HG03066 (cell line): ENCODE measurements at regions not wholly inside any gene's neighbourhood (a gene's known extent, or its start where the extent isn't known, plus 50 kb on each side); places are given as distances from the start of the nearest gene placed in this dataset.

Experiments used
- ATAC-seq: cut with Tn5 transposase; IDR thresholded peaks from one replicate; pipeline ENCODE4 v1.9.1; 2021; ENCODE audit warnings: low read depth; ENCODE audit not compliant: unreplicated experiment

DNA sequence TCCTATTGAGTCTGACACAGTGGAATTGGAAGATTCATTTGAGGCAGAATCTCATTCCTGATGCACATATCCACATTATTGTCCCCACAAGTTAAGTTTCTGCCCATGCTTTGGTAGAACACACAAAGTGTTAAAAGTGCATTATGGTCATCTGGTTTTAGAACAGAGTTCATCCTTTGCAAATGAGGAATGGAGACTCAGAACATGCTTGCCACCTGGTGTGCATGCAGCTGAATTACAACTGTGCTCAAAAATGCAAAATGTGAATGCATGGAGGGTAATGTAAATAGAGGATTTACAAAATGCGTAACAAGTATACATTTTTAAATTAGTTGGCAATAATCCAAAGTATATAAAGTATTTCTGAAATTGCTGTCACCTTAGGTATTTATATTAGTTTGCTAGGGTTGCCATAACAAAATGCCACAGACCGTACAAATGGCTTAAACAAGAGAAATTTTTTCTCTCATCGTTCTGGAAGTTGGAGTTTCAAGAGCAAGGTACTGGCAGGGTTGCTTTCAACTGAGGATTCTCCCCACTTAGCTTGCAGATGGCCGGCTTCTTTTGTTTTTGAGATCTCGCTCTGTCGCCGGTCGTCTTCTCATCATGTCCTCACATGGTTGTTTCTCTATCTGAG, 671.1 kb downstream of the TAF11L14 start:
- ATAC-seq, result no peak

DNA sequence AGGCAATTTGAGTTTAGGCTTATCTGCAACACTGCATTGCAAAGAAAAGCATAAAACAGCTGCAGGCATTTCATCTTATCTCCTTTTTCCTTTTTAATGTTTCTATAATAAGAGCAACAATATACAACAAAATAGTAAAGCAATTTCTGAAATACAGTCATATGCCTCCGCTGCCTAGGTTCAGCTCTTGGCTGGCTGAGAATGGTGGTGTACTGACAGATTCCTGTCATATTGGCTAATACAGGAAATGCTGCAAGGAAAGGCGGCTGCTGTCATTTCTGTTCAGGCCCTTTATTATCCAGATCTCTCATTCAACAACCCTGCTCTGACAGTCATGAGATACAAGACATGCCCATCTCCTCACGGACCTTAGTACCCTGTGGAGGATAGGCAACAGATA, 677.0 kb downstream of the TAF11L14 start:
- ATAC-seq, result no peak

DNA sequence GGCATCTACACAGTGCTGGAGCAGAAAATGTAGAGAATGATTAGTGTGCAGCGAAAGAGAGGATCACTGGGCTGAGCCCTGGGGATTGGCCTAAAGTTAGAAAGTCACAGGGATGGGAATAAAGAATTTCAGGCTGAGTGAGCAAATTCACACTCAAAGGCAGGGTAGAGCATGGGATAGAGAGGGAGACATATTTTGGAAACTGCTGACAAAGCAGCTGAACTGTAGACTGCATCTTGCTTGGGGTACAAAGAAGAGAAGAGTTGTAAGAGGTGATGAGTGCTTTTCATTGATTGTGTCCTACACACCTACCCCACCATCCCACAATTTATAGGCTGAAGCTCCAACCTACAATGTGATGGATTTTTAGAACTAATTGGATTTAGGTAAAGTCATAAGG, 677.8 kb downstream of the TAF11L14 start:
- ATAC-seq, result no peak

DNA sequence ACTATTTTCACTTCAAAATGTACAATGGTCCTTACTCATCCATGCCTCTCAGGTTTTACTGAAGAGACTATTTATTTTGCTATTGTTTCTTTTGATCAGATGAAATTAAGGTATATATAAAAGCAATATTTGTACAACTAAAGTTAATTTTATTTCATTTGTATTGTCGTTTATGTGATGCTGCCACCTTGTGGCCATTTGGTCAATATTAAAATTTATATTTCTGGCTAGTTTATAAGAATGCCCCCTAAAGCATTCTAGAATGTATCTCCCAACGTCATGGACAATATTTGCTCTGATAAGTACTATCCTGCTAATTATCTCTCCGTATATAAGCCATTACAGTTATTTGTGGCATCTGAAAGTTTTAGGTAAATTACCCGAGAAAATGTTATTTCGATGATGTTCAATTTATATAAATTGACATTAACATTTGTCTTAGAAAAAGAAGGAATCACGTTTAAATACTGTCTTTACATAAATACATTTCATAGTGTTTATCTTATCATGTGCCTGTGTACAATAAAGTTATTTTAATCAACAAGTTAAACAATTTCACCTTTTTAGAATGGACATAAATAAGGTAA, 680.0 kb downstream of the TAF11L14 start:
- no peak for ATAC-seq

DNA sequence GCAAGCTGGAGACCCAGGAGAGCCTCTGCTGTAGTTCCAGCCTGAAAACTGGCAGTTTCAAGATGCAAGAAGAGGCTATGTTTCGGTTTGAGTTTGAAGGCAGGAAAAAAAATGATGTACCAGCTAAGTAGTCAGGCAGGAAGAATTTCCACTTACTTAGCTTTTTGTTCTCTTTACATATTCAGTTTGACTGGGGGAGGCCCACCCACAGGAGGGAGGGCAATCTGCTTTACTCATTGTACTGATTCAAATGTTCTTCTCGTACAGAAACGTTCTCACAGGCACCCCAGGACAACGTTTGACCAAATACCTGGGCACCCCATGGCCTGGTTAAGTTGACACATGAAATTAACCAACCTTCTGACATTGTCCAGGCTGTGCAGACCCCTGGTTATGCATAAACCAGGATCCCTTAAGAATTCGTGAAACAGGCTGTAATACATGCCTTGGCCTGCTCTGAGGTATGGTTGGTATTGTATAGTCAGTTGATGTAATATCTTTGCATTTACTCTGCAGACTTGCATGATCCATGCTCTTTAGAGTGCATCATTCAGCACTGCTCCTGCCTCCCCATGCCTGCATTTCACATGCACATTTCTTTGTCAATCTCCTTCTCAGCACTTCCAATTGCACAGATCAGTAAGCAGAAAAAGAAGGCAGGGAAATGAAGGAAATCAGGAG, 687.1 kb downstream of the TAF11L14 start:
- no peak for ATAC-seq

DNA sequence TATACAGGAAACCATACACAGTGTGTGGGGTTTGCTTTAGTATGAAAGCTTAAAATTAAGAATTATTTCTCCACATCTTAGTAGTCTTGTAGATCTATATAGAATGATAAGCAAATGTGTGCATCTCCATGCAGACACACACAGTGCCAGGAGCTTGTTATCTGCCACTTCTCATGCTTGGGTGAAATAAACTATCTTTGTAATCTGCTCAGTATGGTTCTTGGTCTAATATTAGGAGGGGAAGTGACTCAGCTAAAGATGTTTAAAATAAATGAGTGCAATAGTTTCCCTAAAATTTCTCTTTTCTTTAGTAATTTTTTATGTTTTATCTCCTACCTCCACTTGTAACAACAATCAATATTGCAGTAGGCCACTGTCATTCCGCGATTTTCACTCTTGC, 689.6 kb downstream of the TAF11L14 start:
- ATAC-seq, result no peak

DNA sequence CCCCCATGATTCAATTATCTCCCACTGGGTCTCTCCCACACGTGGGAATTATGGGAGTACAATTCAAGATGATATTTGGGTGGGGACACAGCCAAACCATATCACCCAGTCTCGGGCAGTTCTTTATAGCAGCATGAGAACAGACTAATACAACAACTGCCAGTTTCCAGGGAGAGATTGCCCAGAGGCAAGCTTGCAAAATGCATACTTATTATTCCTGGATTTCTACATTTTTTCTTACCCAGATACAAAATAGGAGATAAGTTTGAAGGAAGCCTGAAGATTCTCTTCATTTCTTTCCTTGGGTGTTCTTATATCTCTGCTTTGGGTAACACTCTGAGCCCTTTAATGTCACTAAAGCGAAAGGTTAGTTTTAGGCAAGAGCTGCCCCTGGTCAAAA, 691.2 kb downstream of the TAF11L14 start:
- ATAC-seq, result no peak

DNA sequence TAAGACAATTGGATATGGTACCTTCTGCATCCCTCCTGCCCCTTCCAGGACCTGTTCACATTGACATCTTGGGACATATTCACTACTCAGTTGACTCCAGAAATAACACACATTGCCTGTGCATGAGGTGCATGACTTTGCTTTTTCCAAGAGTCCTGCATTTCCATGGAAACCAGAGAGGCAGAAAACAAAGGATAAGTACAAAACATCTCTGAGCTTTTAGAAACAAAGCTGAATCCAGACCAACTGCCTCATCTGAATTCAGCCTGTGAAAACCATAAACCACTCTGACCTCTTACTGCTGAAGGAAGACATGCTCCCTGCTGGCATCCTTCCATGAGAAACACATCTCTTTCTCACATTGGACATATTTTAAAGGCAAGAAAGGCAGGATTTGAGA, 695.1 kb downstream of the TAF11L14 start:
- no peak for ATAC-seq

DNA sequence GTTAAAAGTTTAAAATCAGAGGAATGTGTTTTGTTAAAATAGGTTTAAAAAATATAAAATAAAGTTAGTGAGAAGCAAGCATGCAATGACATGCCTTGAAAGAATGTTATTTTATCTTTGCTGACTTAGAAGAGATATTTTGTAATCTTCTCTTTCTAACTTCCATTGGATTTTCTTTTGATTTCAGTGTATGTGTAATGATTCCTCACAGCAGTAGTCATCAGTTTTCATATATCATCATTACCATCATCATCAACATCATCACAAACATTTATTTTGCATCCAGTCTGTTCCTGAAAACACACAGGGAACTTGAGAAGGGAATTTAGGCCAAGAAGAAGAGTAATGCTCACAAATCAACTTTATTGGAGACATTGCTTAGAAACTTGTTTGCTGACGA, 699.6 kb downstream of the TAF11L14 start:
- no peak for ATAC-seq

DNA sequence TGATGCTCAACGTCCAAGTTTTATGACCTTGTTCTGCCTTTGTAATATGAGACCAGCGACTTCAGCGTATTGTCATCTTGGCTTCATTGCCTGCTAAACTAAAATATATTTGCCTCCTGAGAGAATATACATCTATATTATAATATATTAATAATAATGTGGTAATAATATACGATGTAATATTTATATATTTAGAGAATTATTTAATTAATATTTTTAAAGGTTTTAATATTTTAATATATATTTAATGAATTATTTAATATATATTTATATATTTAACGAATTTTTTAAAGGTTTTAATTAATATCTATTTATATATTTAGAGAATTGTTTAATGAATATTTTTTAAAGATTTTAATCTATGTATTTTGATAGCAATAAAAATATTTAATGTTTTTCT, 700.7 kb downstream of the TAF11L14 start:
- no peak for ATAC-seq

DNA sequence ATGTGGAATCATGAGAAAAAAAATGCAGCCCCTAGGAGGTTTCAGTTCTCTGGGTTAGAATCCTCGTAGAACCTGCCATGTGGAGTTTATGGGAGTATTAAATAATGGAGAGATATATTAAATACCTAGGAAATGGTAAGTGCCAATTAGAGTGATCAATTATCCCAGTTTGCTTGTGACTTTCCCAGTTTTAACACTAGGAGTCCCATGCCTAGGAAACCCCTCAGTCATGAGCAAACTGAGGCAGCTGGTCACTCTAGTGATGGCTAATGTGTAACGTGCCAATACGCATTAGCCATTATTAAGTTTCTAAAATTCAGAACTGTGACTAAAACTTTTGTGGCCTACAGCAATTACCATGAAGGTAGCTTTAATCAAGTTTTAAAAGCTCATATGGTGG, 720.6 kb downstream of the TAF11L14 start:
- ATAC-seq, result no peak

DNA sequence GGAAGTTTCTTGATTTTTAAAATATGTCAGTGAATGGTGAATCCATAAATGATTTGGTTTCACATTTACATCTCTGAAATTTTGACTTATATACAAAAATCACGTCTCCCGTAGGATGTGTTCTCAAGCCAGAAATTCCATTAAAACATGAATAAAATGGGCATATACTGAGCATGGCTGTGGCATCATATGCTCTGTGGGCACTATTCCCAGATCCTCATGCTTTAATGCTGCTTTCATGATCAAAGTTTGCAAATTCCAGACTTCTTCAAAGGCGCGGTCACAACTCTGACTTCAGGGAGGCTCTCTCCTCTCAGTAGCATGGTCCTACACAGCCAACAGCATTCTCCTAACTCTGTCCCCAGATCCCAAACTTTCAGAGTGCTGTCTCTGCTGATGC, 723.2 kb downstream of the TAF11L14 start:
- ATAC-seq, result no peak

DNA sequence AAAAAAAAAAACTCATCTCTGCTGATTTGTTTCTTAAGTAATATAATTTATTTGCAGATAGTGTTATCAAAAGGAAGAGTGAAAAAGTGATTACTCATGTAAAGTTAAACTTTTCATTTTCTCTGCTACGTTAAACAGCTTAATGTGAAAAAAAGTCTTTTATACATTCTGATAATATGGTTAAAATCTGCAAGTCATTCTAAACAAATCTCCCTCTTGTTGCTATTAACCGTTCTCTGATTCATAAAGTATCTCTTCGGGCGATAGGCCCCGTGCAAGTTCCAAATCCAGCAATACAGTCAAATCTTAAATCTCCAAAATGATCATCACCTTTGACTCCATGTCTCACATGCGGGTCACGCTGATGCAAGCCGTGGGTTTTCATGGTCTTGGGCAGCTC, 732.0 kb downstream of the TAF11L14 start:
- ATAC-seq, result no peak

DNA sequence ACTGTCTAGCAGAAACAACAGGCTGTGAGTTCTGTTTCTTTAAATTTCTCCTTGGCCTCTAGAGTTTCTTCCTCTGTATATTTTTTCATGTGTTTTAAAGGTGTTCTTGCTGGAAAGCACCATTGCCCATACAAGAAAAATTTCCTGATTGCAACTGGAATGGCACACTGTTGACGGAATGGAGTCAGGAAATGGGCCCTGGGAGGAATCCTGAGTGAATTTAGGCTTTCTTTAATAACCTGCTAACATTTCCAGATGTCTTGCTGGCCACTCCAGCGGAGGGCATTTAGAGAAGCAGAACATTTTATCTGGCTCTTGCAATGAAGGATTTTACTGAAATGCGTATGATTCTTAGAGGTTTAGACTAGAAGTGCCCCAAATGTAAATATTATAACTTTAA, 736.3 kb downstream of the TAF11L14 start:
- no peak for ATAC-seq

DNA sequence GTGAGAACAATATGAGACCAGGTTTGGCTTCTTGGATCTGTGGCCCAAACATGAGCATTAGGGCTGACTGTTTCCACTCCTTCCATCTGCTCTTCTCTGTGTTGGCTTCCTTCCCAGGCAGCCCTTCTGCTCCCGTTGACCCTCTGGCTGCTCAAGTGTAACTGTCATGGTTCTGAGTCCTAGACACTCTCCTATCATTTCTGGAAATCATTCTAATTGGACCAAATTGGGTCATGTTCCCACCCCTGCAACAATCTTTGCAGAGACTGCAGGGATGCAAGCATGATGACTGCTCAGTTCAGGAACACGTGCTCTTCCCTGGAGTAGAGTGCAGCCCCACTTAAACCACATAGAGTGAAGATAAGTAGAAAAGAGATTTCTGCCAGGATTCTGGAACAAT, 741.4 kb downstream of the TAF11L14 start:
- no peak for ATAC-seq

DNA sequence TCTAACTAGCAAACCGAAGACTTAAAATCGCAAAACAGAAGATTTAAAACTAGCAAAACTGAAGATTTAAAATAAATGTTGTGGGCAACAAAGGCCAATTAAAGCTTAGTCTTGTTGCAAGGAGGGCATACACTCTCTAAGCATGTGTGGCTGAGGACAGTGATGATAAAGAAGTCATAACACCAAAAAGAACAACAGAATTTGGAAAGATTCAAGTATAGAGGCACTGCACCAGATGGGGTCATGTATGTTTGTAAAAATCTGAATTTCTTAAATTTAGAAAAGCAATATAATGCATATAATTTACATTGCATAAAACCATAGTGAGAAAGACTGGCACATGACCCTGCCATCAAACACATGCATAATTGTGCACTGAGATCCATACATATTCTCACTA, 743.8 kb downstream of the TAF11L14 start:
- ATAC-seq, result no peak

DNA sequence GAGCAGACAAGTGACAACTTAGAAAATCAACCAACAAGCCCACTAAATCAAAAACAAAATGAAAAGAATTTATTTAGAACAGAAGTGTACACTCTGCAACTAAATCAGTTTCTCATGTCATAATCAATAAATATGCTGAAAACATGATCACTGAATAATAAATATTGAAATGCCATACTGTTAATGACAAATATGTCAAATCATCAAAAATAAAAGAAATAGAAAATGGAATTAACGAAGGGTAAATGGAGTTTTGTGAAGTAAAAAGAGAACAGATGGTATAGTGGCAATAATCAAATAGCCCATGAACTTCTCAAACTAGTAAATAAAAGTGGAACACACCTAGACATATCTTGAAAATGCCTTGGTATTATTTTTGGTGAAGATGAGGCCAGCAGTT, 744.9 kb downstream of the TAF11L14 start:
- ATAC-seq, result no peak

DNA sequence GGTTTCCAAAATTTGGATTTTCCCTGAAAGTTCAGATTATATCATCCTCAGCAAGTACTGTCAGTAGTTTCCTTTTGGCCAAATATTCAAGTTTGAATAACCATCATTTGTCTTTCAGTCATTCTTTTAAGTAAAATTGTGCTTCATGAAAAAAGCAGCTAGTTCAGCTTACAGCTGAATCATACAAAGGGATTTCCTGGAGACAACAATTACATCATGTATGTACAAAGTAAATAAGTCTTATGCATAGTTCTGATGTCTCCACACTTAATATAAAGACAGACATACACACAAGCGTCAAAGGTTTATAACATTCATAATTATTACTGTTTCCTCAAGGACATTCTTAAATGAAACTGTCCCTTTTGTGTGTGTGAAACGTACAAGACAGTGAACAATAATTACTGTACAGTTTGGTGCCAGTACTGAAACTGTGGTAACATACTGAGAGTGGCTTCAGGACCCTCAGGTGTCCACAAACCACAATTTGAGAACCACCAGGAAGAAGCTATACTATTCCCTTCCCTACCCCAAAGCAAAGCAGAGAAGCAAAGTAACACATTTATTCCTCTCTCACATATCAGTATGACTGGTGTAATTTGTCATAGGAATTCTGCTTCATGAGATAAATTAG, 746.6 kb downstream of the TAF11L14 start:
- no peak for ATAC-seq

DNA sequence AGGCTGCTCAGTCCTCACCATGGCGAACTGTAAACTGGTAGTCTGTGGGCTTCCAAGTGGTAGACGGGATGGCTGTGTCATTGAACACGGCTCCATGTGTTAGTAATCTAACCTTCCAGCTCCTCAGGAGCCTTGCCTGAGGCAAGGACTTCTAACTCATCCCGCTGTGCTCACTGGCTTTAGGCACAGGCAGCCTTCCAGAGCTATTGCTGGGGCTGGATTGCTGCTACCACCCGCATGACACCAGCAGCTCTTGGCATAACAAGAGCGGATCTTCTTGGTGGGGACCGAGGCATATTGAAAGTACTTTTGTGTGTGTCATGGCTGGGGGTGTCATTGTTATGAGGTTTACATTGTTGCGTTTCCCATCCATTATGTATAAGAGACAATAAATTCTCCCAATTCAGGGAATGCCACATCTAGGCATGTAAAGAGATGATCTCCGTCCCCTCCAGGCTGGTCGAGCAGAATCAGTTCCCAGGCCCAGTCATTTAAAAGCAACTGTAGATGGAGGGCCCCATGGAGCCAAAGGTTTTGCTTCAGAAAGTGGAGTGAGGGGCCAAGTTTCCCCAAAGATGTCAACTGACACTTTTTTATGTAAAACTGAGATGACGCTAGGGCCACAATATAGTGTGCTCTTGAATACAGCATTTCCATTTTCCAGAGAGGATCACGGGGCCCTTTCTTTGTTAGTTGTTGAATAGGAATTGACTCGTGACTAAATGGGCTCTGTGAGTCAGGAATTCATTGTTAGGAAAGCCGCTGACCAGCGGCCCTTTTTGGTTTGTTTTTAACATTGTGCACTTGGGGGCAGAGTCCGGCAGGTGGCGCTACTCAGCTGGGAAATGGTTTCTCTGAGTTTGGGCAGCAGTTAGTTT, 759.5 kb downstream of the TAF11L14 start:
- ATAC-seq, result peak; percentile 71

DNA sequence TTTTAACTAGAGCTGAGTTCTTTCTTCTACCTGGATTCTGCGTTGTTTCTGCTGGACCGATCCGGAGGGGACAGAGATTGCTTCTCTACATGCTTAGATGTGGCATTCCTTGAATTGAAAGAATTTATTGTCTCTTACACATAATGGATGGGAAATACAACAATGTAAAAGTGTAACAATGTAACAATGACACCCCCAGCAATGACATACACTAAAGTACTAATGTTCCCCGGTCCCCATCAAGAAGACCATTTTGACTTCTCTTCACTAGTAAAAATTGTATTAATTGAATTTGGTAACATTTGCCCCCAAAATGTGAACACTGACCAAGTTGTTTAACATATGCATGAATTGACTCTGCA, 760.2 kb downstream of the TAF11L14 start:
- ATAC-seq, result peak; percentile 16
